WTC11 (cell line): ENCODE measurements at regions not wholly inside any gene's neighbourhood (a gene's known extent, or its start where the extent isn't known, plus 50 kb on each side); places are given as distances from the start of the nearest gene placed in this dataset.

ENCODE experiments used
- ATF6 ChIP-seq: sonication (generic); formaldehyde crosslinking; IDR thresholded peaks from 2 replicates; pipeline ENCODE4 v1.8.1; 2023; ENCODE audit warnings: mild to moderate bottlenecking, missing genetic modification reagents
- CREM ChIP-seq: sonication (generic); formaldehyde crosslinking; IDR thresholded peaks from 2 replicates; pipeline ENCODE4 v1.8.1; 2022; ENCODE audit warnings: mild to moderate bottlenecking, missing genetic modification reagents, moderate library complexity
- FOXK1 ChIP-seq: sonication (generic); formaldehyde crosslinking; IDR thresholded peaks from 2 replicates; pipeline ENCODE4 v1.8.0; 2022; ENCODE audit warnings: mild to moderate bottlenecking, moderate library complexity, missing genetic modification reagents
- IRF2 ChIP-seq: sonication (generic); formaldehyde crosslinking; IDR thresholded peaks from 2 replicates; pipeline ENCODE4 v1.8.0; 2022; ENCODE audit warnings: low read depth, missing genetic modification reagents, borderline replicate concordance
- MAX ChIP-seq: sonication (generic); formaldehyde crosslinking; IDR thresholded peaks from 2 replicates; pipeline ENCODE4 v1.8.0; 2022; ENCODE audit warnings: mild to moderate bottlenecking, missing genetic modification reagents
- SMAD3 ChIP-seq: sonication (generic); formaldehyde crosslinking; IDR thresholded peaks from 2 replicates; pipeline ENCODE4 v1.8.0; 2022; ENCODE audit warnings: missing genetic modification reagents, mild to moderate bottlenecking, borderline replicate concordance
- STAT6 ChIP-seq: sonication (generic); formaldehyde crosslinking; conservative IDR thresholded peaks from 2 replicates; pipeline ENCODE4 v1.8.1; 2023; ENCODE audit warnings: mild to moderate bottlenecking, low read depth, missing genetic modification reagents, moderate library complexity
- TCF7 ChIP-seq: sonication (generic); formaldehyde crosslinking; IDR thresholded peaks from 2 replicates; pipeline ENCODE4 v1.8.0; 2022; ENCODE audit warnings: mild to moderate bottlenecking, low read depth, missing genetic modification reagents, moderate library complexity
- ZNF121 ChIP-seq: sonication (generic); formaldehyde crosslinking; IDR thresholded peaks from 2 replicates; pipeline ENCODE4 v1.8.0; 2023; ENCODE audit warnings: missing genetic modification reagents
- ZNF219 ChIP-seq: sonication (generic); formaldehyde crosslinking; IDR thresholded peaks from 2 replicates; pipeline ENCODE4 v1.8.0; 2023; ENCODE audit warnings: missing genetic modification reagents, mild to moderate bottlenecking, borderline replicate concordance
- ZNF396 ChIP-seq: fragments of 250-450 bp; sonication (Bioruptor Pico); IDR thresholded peaks from 2 replicates; pipeline ENCODE4 v1.8.0; 2021; ENCODE audit warnings: mild to moderate bottlenecking, moderate library complexity, borderline replicate concordance
- ZNF416 ChIP-seq: fragments of 250-450 bp; sonication (Bioruptor Pico); IDR thresholded peaks from 2 replicates; pipeline ENCODE4 v1.9.0; 2021; ENCODE audit warnings: mild to moderate bottlenecking, inconsistent platforms

- TF ChIP-seq TCF7 (CRISPR knock-in tag) (no peak), ZNF219 (CRISPR knock-in tag) (no peak), ZNF396 (CRISPR knock-in tag) (no peak), ZNF416 (CRISPR knock-in tag) (no peak), SMAD3 (no peak), MAX (no peak), IRF2 (no peak), FOXK1 (CRISPR knock-in tag) (no peak), CREM (CRISPR knock-in tag) (no peak), ATF6 (CRISPR knock-in tag) (no peak), STAT6 (CRISPR knock-in tag) (no peak), ZNF121 (no peak)
These were observed 51.0 kb upstream of the SNAP25 start (continued) for GRCh38 chr20:10167594-10167993.
